SJCRH30 (cell line): ENCODE measurements at regions not wholly inside any gene's neighbourhood (a gene's known extent, or its start where the extent isn't known, plus 50 kb on each side); places are given as distances from the start of the nearest gene placed in this dataset.

Source experiments
- DNase-seq, 2 experiments: peaks; one replicate each; pipeline ENCODE4 v3.0.0-alpha.2; 2015 to 2020
- H3K27ac ChIP-seq: fragments of 250-450 bp; sonication (Bioruptor Pico); 2 replicates; pipeline ENCODE4 v1.5.1; 2020; ENCODE audit warnings: mild to moderate bottlenecking, moderate library complexity
- H3K27me3 ChIP-seq: fragments of 250-450 bp; sonication (Bioruptor Pico); 2 replicates; pipeline ENCODE4 v1.5.1; 2020; ENCODE audit warnings: mild to moderate bottlenecking, moderate library complexity
- H3K36me3 ChIP-seq: fragments of 250-450 bp; sonication (Bioruptor Pico); 2 replicates; pipeline ENCODE4 v1.5.1; 2020; ENCODE audit warnings: mild to moderate bottlenecking, moderate library complexity
- H3K4me1 ChIP-seq: fragments of 250-450 bp; sonication (Bioruptor Pico); 2 replicates; pipeline ENCODE4 v1.5.1; 2020; ENCODE audit warnings: mild to moderate bottlenecking, moderate library complexity
- H3K4me3 ChIP-seq: fragments of 250-450 bp; sonication (Bioruptor Pico); 2 replicates; pipeline ENCODE4 v1.5.1; 2020; ENCODE audit warnings: mild to moderate bottlenecking, moderate library complexity
- H3K9me3 ChIP-seq: fragments of 250-450 bp; sonication (Bioruptor Pico); replicated peaks from 2 replicates; pipeline ENCODE4 v1.5.1; 2020; ENCODE audit warnings: mild to moderate bottlenecking, moderate library complexity

DNA sequence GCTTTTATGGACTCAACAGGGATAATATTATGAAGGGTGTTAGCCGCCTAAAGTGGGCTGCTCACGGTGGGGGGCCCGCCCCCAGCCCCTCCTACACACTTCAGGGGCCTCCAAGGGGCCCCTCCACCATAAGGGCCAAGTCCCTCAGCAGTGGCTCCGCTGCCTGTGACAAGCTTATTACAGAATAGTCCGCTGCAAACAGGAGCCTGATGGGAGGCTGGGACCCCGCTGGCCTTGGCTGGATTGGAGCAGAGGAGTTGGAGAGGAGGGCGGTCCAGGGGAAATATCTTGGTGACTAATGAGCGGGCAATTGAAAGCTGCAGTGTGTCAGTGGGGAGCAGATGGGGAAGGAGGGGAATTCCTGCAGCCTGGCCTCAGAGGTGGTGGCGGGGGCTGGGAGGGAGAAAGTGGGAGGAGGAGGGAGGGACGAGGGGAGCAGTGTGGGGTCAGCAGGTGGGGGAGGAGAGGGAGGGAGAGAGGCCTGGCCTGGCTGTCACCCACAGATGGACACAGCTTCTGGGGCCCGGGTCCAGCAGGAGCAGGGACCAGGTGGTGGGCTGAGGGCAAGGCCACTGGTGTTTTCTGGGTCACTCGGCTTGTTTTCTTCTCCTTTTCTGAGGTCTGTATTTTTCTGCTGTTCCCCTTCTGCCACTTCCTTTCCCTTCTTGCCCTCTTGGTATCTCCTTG lies 57.6 kb upstream of the FOXP4 start:
- peaks cover 28% of the 10 kb centered on the region for H3K4me1 ChIP-seq
- no peaks in the 10 kb centered on the region for H3K36me3 ChIP-seq
- no peak overlapping the region; the same call in 1 of the 2 replicates for H3K27ac ChIP-seq
- H3K27me3 ChIP-seq = 0 out of 2 replicates have a peak, but pooled peaks cover 2% of the 10 kb centered on the region
- H3K4me3 ChIP-seq = peak overlapping the region; percentile 8; the same call in 1 of the 2 replicates
- peak; percentile 73 to 79 for DNase-seq
- no peaks in the 10 kb centered on the region for H3K9me3 ChIP-seq

DNA sequence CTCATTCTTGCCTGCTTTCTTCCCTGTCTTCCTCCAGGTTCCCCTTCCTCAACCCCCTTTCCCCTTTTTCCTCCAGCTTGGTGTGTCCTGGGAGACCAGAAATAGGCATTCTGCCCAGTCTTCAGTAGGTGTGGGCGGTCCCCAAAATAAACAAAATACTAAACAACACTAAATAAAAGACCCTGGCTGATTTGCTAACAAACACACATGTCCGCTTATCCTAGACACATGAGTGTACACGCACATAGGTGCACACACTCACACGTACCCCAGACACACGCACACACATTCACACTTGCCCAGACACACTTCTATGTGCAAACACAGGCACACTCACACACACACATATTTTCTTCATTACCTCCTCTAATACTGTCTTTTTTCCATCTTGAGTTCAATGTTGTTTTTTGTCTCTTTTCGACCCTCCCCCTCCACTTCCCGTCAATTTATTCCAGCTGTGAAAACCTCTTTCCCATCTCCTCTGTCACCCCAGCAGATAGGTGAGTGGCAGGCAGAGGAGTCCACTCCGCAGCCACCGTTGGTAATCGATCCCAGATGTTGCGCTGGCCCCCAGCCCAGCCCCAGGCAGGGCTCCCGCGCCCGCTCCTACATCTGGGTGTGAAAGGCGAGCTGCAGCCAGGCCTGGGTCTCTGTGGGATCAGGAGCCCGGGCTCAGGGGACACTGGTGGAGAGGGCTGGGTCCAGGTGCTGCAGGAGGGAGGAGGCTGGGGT lies 56.9 kb upstream of the FOXP4 start:
- Histone ChIP-seq H3K9me3 (no peaks in the 10 kb centered on the region), H3K4me1 (peaks cover 32% of the 10 kb centered on the region), H3K27me3 (0 out of 2 replicates have a peak, but pooled peaks cover 2% of the 10 kb centered on the region), H3K27ac (no peak overlapping the region), H3K4me3 (no peak overlapping the region), H3K36me3 (no peaks in the 10 kb centered on the region)
- DNase-seq = peak in 1 of 2 experiments; percentile 10

DNA sequence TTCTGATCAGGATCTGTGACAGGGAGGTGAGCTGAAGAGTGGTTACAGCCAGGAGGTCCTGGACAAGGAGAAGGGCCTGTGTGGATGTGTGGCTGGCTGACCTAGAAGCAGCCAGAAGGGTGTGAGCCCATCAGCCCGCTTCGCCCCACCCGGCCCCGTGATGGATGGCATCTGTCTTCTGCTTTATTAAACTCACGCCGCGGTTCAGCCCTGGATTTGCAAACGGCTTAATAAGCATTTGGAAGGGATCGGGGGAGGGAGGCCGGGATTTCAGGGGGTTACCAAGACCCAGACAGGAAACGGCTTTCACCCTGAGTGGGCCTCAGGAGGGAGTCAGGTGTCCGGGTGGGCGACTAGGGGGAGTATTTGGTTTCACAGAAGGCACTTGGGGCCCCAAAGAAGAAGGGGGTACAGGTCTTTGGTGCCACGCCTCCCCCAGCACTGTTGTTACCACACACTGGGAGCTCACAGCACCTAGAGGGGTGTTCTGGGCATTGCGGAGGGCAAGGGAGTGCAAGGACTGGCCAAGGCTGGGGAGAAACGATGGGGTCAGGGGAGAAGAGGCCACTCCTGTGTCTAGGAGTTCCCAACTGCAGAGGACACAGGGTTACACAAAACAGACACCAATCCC lies 53.8 kb upstream of the FOXP4 start:
- H3K27me3 ChIP-seq = 0 out of 2 replicates have a peak, but pooled peaks cover 5% of the 10 kb centered on the region
- H3K27ac ChIP-seq = no peak overlapping the region
- no peaks in the 10 kb centered on the region for H3K36me3 ChIP-seq
- H3K9me3 ChIP-seq = no peaks in the 10 kb centered on the region
- H3K4me1 ChIP-seq = peaks cover 38% of the 10 kb centered on the region
- no peak overlapping the region for H3K4me3 ChIP-seq
- DNase-seq = peak; percentile 40 to 57

DNA sequence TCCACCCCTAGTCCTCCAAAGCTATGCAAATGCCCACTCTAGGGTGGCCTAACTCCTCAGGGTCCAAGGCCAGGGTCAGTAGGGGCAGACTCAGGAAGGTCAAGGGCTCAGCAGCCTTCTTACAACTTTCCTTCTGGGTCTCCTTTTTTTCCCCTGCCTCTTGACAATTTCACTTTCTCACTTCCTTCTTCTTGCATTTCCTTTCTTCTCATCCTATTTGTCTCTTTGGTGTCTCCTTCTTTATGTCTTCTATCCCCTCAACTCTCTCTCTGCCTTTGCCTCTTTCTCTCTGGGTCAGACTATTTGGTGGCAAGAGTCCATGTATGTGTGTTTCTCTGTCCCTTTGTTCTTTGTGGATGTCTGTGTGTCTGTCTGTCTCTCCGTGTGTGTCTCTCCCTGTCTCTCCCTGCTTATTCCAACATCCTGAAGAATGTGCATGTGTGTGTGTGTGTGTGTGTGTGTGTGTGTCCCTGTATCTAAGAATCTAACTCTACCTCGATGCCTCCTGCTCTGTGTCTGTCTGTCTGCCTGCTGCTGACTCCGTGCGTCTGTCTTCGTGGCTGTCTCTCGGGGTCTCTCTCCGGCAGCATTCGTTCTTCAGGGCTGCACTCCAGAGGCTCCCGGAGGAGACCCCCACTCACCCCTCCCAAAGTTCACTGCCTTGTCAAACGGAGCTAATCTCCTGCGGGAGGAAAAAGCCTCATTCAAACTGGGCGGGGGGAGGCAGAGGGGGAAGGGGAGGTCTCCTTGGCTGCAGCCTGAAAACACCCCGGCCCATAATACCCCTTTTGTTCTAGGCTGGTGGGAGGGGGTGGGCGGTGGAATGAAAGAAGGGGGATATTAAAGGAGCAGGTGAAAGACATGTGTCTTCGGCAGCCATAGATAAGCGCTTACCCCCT lies 51.7 kb upstream of the FOXP4 start:
- Histone ChIP-seq H3K36me3 (no peaks in the 10 kb centered on the region), H3K27ac (no peak overlapping the region), H3K9me3 (no peaks in the 10 kb centered on the region), H3K4me1 (peaks cover 24% of the 10 kb centered on the region; the same call in 1 of the 2 replicates), H3K4me3 (no peak overlapping the region), H3K27me3 (0 out of 2 replicates have a peak, but pooled peaks cover 5% of the 10 kb centered on the region)
- peak; percentile 20 to 52 for DNase-seq
